Activated CD4-positive, CD25-positive, alpha-beta regulatory T cell (primary cell): ENCODE measurements at regions not wholly inside any gene's neighbourhood (a gene's known extent, or its start where the extent isn't known, plus 50 kb on each side); places are given as distances from the start of the nearest gene placed in this dataset.

Experiments
- DNase-seq, 4 experiments: peaks; one replicate each; lab custom pipeline; 2025; lab: John Stamatoyannopoulos, UW

- no peak for DNase-seq
These were observed 99.8 kb upstream of the TSPAN5 start for GRCh38 chr4:98758182-98758581.

GRCh38 chr4:98754736-98755135 is 96.3 kb upstream of the TSPAN5 start:
- DNase-seq, result no peak

- no peak for DNase-seq
These were observed 90.8 kb upstream of the TSPAN5 start for GRCh38 chr4:98749206-98749605.

GRCh38 chr4:98748609-98749008 is 90.2 kb upstream of the TSPAN5 start:
- DNase-seq, result no peak

GRCh38 chr4:98747393-98748091 is 89.1 kb upstream of the TSPAN5 start:
- no peak for DNase-seq

GRCh38 chr4:98746936-98747335 is 88.5 kb upstream of the TSPAN5 start:
- DNase-seq, result no peak

GRCh38 chr4:98746530-98746929 is 88.1 kb upstream of the TSPAN5 start:
- DNase-seq, result no peak

- DNase-seq, result no peak
These were observed 87.0 kb upstream of the TSPAN5 start for GRCh38 chr4:98745366-98745765.

- no peak for DNase-seq
These were observed 86.2 kb upstream of the TSPAN5 start for GRCh38 chr4:98744372-98745150.

- no peak for DNase-seq
These were observed 83.5 kb upstream of the TSPAN5 start for GRCh38 chr4:98741952-98742351.

GRCh38 chr4:98739751-98740150 is 81.3 kb upstream of the TSPAN5 start:
- no peak for DNase-seq

- no peak for DNase-seq
These were observed 75.2 kb upstream of the TSPAN5 start for GRCh38 chr4:98733601-98734000.

- no peak for DNase-seq
These were observed 70.5 kb upstream of the TSPAN5 start for GRCh38 chr4:98728871-98729270.

GRCh38 chr4:98728433-98728832 is 70.0 kb upstream of the TSPAN5 start:
- no peak for DNase-seq

GRCh38 chr4:98722000-98722399 is 63.6 kb upstream of the TSPAN5 start:
- DNase-seq, result no peak

- DNase-seq, result no peak
These were observed 62.6 kb upstream of the TSPAN5 start for GRCh38 chr4:98720871-98721480.

- no peak for DNase-seq
These were observed 58.4 kb upstream of the TSPAN5 start for GRCh38 chr4:98716796-98717195.

GRCh38 chr4:98712607-98713006 is 54.2 kb upstream of the TSPAN5 start:
- DNase-seq, result no peak

- no peak for DNase-seq
These were observed 53.1 kb upstream of the TSPAN5 start for GRCh38 chr4:98711526-98711925.

- no peak for DNase-seq
These were observed 52.4 kb upstream of the TSPAN5 start for GRCh38 chr4:98710831-98711230.
